OCI-LY3 (cell line): ENCODE measurements at regions not wholly inside any gene's neighbourhood (a gene's known extent, or its start where the extent isn't known, plus 50 kb on each side); places are given as distances from the start of the nearest gene placed in this dataset.

ENCODE experiments used
- EZH2phosphoT487 ChIP-seq: fragments of 200-600 bp; shearing (Covaris generic); IDR thresholded peaks from 2 replicates; pipeline ENCODE4 v1.6.1; 2018; ENCODE audit warnings: antibody characterized with exemption, mixed run types, low read depth
- TF ChIP-seq, protein P1 (sequence below): fragments of 200-600, 300-600 bp; sonication (generic); IDR thresholded peaks from 2 replicates; pipeline ENCODE4 v1.5.1; 2014; ENCODE audit warnings: antibody characterized with exemption, low read length, low read depth

GRCh38 chr16:66196770-66197169, 169.7 kb upstream of the CDH5 start:
- TF ChIP-seq, protein P1, sequence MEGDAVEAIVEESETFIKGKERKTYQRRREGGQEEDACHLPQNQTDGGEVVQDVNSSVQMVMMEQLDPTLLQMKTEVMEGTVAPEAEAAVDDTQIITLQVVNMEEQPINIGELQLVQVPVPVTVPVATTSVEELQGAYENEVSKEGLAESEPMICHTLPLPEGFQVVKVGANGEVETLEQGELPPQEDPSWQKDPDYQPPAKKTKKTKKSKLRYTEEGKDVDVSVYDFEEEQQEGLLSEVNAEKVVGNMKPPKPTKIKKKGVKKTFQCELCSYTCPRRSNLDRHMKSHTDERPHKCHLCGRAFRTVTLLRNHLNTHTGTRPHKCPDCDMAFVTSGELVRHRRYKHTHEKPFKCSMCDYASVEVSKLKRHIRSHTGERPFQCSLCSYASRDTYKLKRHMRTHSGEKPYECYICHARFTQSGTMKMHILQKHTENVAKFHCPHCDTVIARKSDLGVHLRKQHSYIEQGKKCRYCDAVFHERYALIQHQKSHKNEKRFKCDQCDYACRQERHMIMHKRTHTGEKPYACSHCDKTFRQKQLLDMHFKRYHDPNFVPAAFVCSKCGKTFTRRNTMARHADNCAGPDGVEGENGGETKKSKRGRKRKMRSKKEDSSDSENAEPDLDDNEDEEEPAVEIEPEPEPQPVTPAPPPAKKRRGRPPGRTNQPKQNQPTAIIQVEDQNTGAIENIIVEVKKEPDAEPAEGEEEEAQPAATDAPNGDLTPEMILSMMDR = no peak
- TF ChIP-seq EZH2phosphoT487 = no peak
